NCI-H187 treated with DMSO at 0.1 percent for 48 hours (cell line): ENCODE measurements at regions not wholly inside any gene's neighbourhood (a gene's known extent, or its start where the extent isn't known, plus 50 kb on each side); places are given as distances from the start of the nearest gene placed in this dataset.
"Not testable (repeated sequence)": the region's sequence is repeated elsewhere in the genome, so short reads cannot be mapped to it uniquely, and the experiment has no call there.

Experiments
- DNase-seq: peaks from one replicate; lab custom pipeline; 2025; lab: John Stamatoyannopoulos, UW

GRCh38 chr4:104896660-104897645 is 249.7 kb upstream of the TET2 start:
- no peak for DNase-seq

- no peak for DNase-seq
These were observed 246.8 kb upstream of the TET2 start for GRCh38 chr4:104899863-104900262.

- no peak for DNase-seq
These were observed 245.2 kb upstream of the TET2 start for GRCh38 chr4:104901438-104901837.

DNA sequence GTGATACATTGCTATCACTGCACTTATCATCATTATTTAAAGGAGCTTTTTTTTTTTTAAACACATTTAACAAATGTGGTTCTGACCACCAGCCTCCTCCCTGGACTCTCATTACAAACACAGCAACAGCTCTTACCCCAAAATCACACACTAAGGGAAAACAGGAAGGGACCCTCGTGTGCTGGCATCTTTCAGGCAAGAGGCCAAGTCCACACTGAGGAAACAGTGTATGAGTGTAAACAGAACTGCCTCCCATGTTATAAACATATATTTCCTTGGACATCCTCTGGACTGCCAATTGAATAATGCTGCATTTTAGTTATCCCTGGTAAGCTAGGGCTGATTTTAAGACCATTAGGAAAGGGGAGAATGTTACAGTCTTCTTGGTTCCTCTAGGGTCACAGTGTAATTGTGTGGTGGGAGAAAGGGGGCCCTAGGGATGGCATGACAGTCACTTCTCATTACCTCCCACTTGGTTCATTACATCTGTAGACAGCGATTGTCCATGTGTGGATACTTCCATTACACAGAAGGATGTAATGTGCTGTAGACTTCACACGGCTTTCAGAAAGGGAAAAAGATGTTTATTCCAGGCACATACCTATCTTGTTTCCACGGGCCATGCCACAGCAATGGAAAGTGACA is 244.6 kb upstream of the TET2 start:
- DNase-seq, result no peak

DNA sequence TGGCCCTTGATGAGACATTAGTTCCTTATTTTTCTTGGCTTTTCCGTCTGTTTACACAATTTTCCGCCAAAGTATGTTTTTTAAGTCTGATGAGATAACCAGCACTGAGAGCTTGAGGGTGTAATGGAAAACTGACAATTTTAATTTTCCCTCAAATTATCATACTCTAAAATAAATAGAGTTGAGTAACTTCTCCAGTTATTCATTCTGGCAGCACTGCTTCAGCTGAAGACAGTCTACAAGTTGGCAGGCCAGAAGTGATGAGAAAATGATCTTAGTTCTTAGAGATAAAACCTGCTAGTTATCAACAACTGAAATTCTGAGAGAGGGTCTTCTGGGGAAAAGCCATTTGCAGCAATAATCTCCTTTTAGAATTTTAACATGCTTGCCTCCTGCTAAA is 241.6 kb upstream of the TET2 start:
- no peak for DNase-seq

DNA sequence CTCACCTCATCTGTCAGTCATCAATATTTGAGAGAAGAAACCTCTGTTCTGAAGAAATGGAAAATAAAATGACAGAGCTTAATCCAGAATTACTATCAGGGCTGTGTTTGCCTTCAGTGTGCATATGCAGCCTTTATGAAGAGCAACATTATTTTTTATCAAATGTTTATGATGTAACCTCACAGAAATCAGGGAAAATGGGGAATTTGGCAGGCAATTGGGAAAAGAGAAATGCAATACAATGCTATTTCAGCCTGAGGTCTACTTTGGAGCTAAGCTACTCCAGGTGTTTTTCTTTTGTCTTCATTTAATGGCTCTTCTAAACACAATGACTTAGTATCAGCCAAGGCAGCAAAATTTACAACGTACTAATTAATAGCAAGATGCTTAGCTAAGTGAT is 241.1 kb upstream of the TET2 start:
- no peak for DNase-seq

- DNase-seq, result no peak
These were observed 240.4 kb upstream of the TET2 start for GRCh38 chr4:104906276-104906675.

- DNase-seq, result no peak
These were observed 239.5 kb upstream of the TET2 start for GRCh38 chr4:104907074-104907649.

GRCh38 chr4:104907991-104908390 is 238.7 kb upstream of the TET2 start:
- no peak for DNase-seq

DNA sequence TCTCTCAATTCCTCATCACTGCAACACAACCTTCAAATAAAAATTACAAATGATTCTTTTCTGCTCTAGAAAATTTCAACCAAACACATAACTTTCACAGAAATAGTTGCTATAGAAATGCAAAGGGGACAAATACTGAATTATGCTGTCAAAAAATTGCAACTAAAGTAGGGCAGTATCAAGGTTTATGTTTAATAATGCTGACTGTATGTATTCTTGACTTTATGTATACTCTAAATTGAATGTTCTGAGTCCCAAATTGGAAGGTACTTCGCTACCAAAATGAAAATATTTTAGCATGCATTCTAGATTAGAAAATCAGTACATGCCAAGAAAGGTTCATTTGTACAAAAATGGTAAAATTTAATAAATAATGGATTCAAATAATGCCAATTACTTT is 237.3 kb upstream of the TET2 start:
- DNase-seq, result no peak

- DNase-seq, result no peak
These were observed 234.2 kb upstream of the TET2 start for GRCh38 chr4:104912518-104912917.

DNA sequence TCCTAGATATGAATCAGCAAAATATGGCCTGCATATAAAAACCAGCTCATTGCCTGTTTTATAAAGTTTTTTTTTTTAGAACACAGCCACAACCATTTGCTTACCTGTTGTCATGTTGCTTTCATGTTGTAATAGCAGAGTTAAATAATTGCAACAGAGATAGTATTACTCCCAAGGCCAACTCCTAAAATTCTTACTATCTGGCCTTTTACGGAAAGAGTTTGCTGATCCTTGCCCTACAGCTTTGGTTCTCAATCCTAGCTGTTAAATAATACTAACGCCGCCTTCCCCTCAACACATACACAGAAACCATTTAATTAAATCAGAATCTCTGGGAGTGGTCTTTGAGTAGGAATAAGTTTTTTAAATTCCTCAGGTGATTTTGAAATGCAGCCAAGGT is 231.3 kb upstream of the TET2 start:
- DNase-seq, result no peak

DNA sequence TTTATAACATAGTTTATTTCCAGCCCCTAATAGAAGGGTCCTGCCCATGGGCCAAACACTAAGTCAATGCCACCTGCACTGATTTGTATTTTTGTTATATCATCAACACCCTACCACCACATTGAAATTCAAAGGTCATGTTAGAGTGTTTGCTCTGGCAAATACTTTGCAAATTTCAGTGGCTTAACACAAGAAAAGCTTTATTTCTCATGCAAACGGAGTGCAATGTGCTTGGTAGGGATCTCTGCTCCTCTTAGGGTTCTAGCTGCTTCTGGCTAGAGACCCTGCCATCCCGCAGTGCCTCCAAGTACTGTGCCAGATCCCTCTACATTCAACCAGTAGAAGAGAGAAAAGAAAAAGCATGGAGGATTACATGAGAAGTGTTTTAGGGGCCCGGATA is 230.8 kb upstream of the TET2 start:
- no peak for DNase-seq

- no peak for DNase-seq
These were observed 227.3 kb upstream of the TET2 start for GRCh38 chr4:104919406-104919805.

DNA sequence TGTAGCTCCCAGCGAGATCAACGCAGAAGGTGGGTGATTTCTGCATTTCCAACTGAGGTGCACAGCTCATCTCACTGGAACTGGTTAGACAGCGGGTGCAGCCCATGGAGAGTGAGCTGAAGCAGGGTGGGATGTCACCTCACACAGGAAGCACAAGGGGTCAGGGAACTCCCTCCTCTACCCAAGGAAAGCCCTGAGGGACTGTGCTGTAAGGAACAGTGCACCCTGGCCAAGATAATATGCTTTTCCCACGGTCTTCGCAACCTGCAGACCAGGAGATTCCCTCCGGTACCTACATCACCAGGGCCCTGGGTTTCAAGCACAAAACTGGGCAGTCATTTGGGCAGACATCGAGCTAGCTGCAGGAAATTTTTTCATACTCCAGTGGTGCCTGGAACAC is 216.4 kb upstream of the TET2 start:
- no peak for DNase-seq

GRCh38 chr4:104930745-104931736 is 215.6 kb upstream of the TET2 start:
- DNase-seq, result not testable (repeated sequence)

GRCh38 chr4:104938624-104939023 is 208.1 kb upstream of the TET2 start:
- no peak for DNase-seq

DNA sequence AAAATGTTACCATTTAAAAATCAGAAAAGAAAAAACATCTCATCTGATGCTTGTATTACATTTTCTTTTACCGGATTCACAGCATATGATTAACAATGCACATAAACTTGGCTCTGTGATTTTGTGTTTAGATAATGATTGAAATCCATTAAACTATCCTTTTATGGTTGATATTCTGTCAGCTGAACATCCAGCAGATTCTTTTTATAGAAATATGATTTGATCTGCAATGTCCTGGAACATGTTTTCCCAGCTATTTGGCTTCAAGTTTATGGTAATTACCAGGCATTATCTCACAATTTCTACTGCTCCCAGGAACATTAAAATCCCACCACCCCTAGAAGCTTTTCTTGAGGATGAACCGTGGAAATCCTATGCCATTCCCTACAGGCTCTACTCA is 205.7 kb upstream of the TET2 start:
- DNase-seq, result no peak

DNA sequence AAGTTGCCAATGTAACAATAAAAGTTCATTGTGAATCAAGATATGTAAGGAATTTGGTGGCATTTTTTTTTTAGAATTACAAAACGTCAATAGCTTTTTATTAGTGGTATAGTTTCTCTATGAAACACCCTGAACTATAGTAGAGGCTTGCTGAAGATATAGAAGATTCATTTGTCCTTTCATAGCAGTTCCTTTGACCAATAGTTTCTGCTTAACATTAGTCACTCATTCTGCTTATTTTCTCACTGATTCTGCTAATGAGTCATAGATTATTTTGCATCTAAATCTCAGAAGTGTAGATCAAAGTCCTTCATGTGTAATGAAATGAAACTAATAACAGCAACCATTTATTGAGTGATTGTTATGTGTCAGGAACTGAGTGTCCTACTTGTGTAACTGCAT is 205.0 kb upstream of the TET2 start:
- DNase-seq, result no peak

- DNase-seq, result no peak
These were observed 203.5 kb upstream of the TET2 start for GRCh38 chr4:104942990-104943743.

DNA sequence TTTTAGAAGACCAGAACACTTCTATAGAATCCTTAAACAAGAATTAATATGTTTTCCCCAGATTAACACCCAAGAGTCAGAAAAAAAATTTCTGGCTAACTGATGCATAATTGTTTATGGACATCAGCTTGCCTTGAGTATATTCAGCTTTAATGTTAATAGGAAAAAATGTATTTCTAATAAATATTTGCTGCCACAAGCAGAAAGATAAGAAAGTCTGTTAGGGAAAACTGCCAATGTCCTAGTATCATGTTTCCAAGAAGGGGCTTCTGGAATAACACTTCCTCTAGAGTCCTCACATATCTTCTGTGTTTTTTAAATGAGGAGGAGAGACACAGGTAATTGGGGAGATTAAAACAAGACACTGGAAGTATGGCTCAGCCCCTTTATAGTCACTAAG is 202.1 kb upstream of the TET2 start:
- no peak for DNase-seq
